Suprapubic skin (tissue), 4 donors: ENCODE measurements at regions not wholly inside any gene's neighbourhood (a gene's known extent, or its start where the extent isn't known, plus 50 kb on each side); places are given as distances from the start of the nearest gene placed in this dataset.

Experiments
- DNase-seq, 2 donors: peaks; one replicate each; pipeline ENCODE4 v3.0.0-alpha.2; 2019; ENCODE audit warnings: low spot score in 2 of 2
- H3K27ac ChIP-seq: fragments of 200-600 bp; sonication (generic); one replicate; pipeline ENCODE4 v1.5.1; 2019
- H3K27me3 ChIP-seq: fragments of 200-600 bp; sonication (generic); one replicate; pipeline ENCODE4 v1.5.1; 2019
- H3K36me3 ChIP-seq: fragments of 200-600 bp; sonication (generic); one replicate; pipeline ENCODE4 v1.5.1; 2019
- H3K4me1 ChIP-seq: fragments of 200-600 bp; sonication (generic); one replicate; pipeline ENCODE4 v1.5.1; 2019
- H3K4me3 ChIP-seq: fragments of 200-600 bp; sonication (generic); one replicate; pipeline ENCODE4 v1.5.1; 2019; ENCODE audit warnings: mild to moderate bottlenecking
- H3K9me3 ChIP-seq: fragments of 200-600 bp; sonication (generic); one replicate; pipeline ENCODE4 v1.5.1; 2019
- CTCF ChIP-seq, 2 donors: fragments of 200-600 bp in 1 of 2; fragments of 450-650 bp in 1 of 2; sonication (generic) in 1 of 2; IDR thresholded peaks; one replicate each; pipeline ENCODE4 v1.5.1; 2016 to 2019; ENCODE audit warnings: antibody characterized with exemption in 2 of 2, mild to moderate bottlenecking in 1 of 2, moderate library complexity in 1 of 2
- EP300 ChIP-seq: sonication (generic); formaldehyde crosslinking; IDR thresholded peaks from one replicate; pipeline ENCODE4 v1.6.1; 2017; ENCODE audit warnings: antibody characterized with exemption
- POLR2A ChIP-seq, 2 donors: fragments of 450-650 bp; IDR thresholded peaks; one replicate each; pipeline ENCODE4 v1.6.1; 2017; ENCODE audit warnings: antibody characterized with exemption in 2 of 2, mild to moderate bottlenecking in 2 of 2, moderate library complexity in 2 of 2
- POLR2AphosphoS5 ChIP-seq, 3 donors: sonication (generic); formaldehyde crosslinking; IDR thresholded peaks; one replicate each; pipeline ENCODE4 v1.6.1; 2017; ENCODE audit warnings: antibody characterized with exemption in 3 of 3
- WGBS: methylation state at CpG from one replicate; pipeline ENCODE4 v1.1.5; 2018; 5-methylcytosine and 5-hydroxymethylcytosine counted together

GRCh38 chr11:129694966-129695365 is 120.7 kb upstream of the TMEM45B start:
- 60% methylated on average over 8 of the region's 10 CpGs for WGBS
- H3K36me3 ChIP-seq = no peaks in the 10 kb centered on the region
- no peak overlapping the region for H3K4me3 ChIP-seq
- H3K27me3 ChIP-seq = peaks cover 3% of the 10 kb centered on the region
- peaks cover 11% of the 10 kb centered on the region for H3K4me1 ChIP-seq
- H3K9me3 ChIP-seq = no peaks in the 10 kb centered on the region
- no peak for DNase-seq
- TF ChIP-seq EP300 (no peak), POLR2AphosphoS5 (IDR thresholded peaks at IDR 0.05) (no peak), CTCF (IDR thresholded peaks at IDR 0.05) (no peak), POLR2A (IDR thresholded peaks at IDR 0.05) (no peak)
- no peak overlapping the region for H3K27ac ChIP-seq

- H3K9me3 ChIP-seq = no peaks in the 10 kb centered on the region
- TF ChIP-seq POLR2AphosphoS5 (IDR thresholded peaks at IDR 0.05) (no peak), CTCF (IDR thresholded peaks at IDR 0.05) (peak; percentile 14 to 72)
- peak in 1 of 2 donors; percentile 70 for DNase-seq
- no peaks in the 10 kb centered on the region for H3K36me3 ChIP-seq
- H3K4me3 ChIP-seq = peak overlapping the region; percentile 33
- WGBS = 8% methylated on average over 18 of the region's 25 CpGs
- peak overlapping the region; percentile 55 for H3K27ac ChIP-seq
- peaks cover 3% of the 10 kb centered on the region for H3K27me3 ChIP-seq
- peaks cover 11% of the 10 kb centered on the region for H3K4me1 ChIP-seq
These were observed 119.9 kb upstream of the TMEM45B start for GRCh38 chr11:129695571-129696308.

GRCh38 chr11:129696309-129696989 is 119.2 kb upstream of the TMEM45B start:
- no peak for TF ChIP-seq CTCF (IDR thresholded peaks at IDR 0.05)
- Histone ChIP-seq H3K4me3 (no peak overlapping the region), H3K27me3 (peaks cover 3% of the 10 kb centered on the region), H3K27ac (no peak overlapping the region), H3K9me3 (no peaks in the 10 kb centered on the region), H3K4me1 (peaks cover 11% of the 10 kb centered on the region), H3K36me3 (no peaks in the 10 kb centered on the region)
- 67% methylated on average over 13 of the region's 13 CpGs for WGBS
- no peak for DNase-seq

- H3K9me3 ChIP-seq = no peaks in the 10 kb centered on the region
- H3K36me3 ChIP-seq = no peaks in the 10 kb centered on the region
- no peak overlapping the region for H3K4me3 ChIP-seq
- peaks cover 14% of the 10 kb centered on the region for H3K4me1 ChIP-seq
- WGBS = 58% methylated on average over 1 of the region's 1 CpG
- no peak overlapping the region for H3K27ac ChIP-seq
- no peak for TF ChIP-seq CTCF (IDR thresholded peaks at IDR 0.05)
- TF ChIP-seq POLR2A (IDR thresholded peaks at IDR 0.05) = no peak
- no peak for TF ChIP-seq EP300
- TF ChIP-seq POLR2AphosphoS5 (IDR thresholded peaks at IDR 0.05) = no peak
- H3K27me3 ChIP-seq = no peaks in the 10 kb centered on the region
- no peak for DNase-seq
These were observed 117.4 kb upstream of the TMEM45B start for GRCh38 chr11:129698212-129698611.

- Histone ChIP-seq H3K36me3 (no peaks in the 10 kb centered on the region), H3K4me3 (no peak overlapping the region), H3K4me1 (peaks cover 30% of the 10 kb centered on the region), H3K27ac (no peak overlapping the region), H3K9me3 (no peaks in the 10 kb centered on the region), H3K27me3 (no peaks in the 10 kb centered on the region)
- 82% methylated on average over 14 of the region's 14 CpGs for WGBS
- DNase-seq = no peak
- TF ChIP-seq POLR2AphosphoS5 (IDR thresholded peaks at IDR 0.05) (no peak), POLR2A (IDR thresholded peaks at IDR 0.05) (no peak)
These were observed 115.8 kb upstream of the TMEM45B start for GRCh38 chr11:129699711-129700304.
